ENCODE measurements at regions not wholly inside any gene's neighbourhood (a gene's known extent, or its start where the extent isn't known, plus 50 kb on each side); places are given as distances from the start of the nearest gene placed in this dataset.

DNA sequence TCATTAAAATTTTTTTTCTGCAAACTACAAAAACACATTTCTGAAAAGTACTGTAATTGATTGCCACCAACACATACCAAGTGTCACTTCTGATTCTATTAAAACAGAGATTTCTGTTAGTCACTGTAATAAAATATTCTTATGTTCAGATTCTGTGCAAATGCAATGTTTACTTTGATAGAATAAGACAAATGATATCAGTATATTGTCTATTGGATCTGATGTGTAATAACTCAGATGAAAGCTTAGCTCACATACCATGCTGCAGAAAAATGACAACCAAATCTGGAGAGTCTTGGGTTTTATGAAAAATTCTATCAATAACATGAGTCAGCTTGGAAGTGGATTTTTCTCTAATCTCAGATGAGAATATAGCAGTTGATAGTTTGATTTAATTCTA lies 963.8 kb upstream of the B3GALT2 start:
- CTCF ChIA-PET, result interaction anchor here (1.9 kb wide), 1 partner anchor 10 kb away, joined by 6 read pairs; no protein-coding TSS in a partner anchor
- peaks cover 5% of the 10 kb centered on the region for H3K4me1 Mint-ChIP-seq (ENCODE audit: insufficient read depth, unreplicated experiment)
- H3K27me3 Mint-ChIP-seq (ENCODE audit: insufficient read depth, unreplicated experiment), result no peaks in the 10 kb centered on the region
- no peaks in the 10 kb centered on the region for H3K9me3 Mint-ChIP-seq (ENCODE audit: unreplicated experiment)
- TF ChIP-seq, protein P1, sequence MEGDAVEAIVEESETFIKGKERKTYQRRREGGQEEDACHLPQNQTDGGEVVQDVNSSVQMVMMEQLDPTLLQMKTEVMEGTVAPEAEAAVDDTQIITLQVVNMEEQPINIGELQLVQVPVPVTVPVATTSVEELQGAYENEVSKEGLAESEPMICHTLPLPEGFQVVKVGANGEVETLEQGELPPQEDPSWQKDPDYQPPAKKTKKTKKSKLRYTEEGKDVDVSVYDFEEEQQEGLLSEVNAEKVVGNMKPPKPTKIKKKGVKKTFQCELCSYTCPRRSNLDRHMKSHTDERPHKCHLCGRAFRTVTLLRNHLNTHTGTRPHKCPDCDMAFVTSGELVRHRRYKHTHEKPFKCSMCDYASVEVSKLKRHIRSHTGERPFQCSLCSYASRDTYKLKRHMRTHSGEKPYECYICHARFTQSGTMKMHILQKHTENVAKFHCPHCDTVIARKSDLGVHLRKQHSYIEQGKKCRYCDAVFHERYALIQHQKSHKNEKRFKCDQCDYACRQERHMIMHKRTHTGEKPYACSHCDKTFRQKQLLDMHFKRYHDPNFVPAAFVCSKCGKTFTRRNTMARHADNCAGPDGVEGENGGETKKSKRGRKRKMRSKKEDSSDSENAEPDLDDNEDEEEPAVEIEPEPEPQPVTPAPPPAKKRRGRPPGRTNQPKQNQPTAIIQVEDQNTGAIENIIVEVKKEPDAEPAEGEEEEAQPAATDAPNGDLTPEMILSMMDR (IDR thresholded peaks at IDR 0.05; ENCODE audit: unreplicated experiment), result no peak
- H3K4me3 Mint-ChIP-seq (ENCODE audit: unreplicated experiment), result no peak overlapping the region
- intact Hi-C loops (cut with micrococcal nuclease), result no loop called here
- H3K27ac Mint-ChIP-seq (ENCODE audit: low read depth, unreplicated experiment), result no peak overlapping the region
- H3K36me3 Mint-ChIP-seq (ENCODE audit: insufficient read depth, unreplicated experiment), result no peaks in the 10 kb centered on the region
- no TSS peak for BruUV-seq (replicated peaks)
- DNase-seq (ENCODE audit: unreplicated experiment), result no peak
- POLR2A ChIA-PET, result no interaction called here

DNA sequence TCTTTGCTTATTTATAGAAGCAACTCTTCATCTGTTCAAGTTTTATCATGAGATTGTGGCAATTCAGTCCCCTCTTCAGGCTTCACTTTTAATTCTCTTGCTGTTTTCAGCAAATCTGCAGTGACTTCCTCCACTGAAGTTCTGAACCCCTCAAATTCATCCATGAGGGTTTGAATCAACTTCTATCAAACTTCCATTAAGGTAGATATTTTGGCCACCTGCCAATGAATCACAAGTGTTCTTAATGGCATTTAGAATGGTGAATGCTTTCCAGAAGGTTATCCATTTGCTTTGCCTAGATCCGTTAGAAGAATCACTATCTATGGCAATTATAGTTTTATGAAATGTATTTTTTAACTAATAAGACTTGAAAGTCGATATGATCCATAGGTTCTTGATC lies 946.7 kb upstream of the B3GALT2 start:
- no peak overlapping the region for H3K27ac Mint-ChIP-seq (ENCODE audit: low read depth, unreplicated experiment)
- H3K36me3 Mint-ChIP-seq (ENCODE audit: insufficient read depth, unreplicated experiment), result no peaks in the 10 kb centered on the region
- TF ChIP-seq, protein P1 (IDR thresholded peaks at IDR 0.05; ENCODE audit: unreplicated experiment), result no peak
- intact Hi-C loops (cut with micrococcal nuclease), result no loop called here
- H3K4me1 Mint-ChIP-seq (ENCODE audit: insufficient read depth, unreplicated experiment), result no peaks in the 10 kb centered on the region
- CTCF ChIA-PET, result interaction anchor here (0.6 to 0.8 kb wide), 2 partner anchors 161 to 430 kb away, joined by 3 to 5 read pairs; no protein-coding TSS in a partner anchor
- POLR2A ChIA-PET, result no interaction called here
- H3K4me3 Mint-ChIP-seq (ENCODE audit: unreplicated experiment), result no peak overlapping the region
- no peaks in the 10 kb centered on the region for H3K9me3 Mint-ChIP-seq (ENCODE audit: unreplicated experiment)
- H3K27me3 Mint-ChIP-seq (ENCODE audit: insufficient read depth, unreplicated experiment), result no peaks in the 10 kb centered on the region
- DNase-seq (ENCODE audit: unreplicated experiment), result peak; percentile 6
- no TSS peak for BruUV-seq (replicated peaks)

GRCh38 chr1:194118086-194118485 lies 931.7 kb upstream of the B3GALT2 start:
- H3K4me1 Mint-ChIP-seq (ENCODE audit: insufficient read depth, unreplicated experiment), result no peaks in the 10 kb centered on the region
- CTCF ChIA-PET, result interaction anchor here (0.6 kb wide), 1 partner anchor 238 kb away, joined by 3 read pairs; no protein-coding TSS in a partner anchor

DNA sequence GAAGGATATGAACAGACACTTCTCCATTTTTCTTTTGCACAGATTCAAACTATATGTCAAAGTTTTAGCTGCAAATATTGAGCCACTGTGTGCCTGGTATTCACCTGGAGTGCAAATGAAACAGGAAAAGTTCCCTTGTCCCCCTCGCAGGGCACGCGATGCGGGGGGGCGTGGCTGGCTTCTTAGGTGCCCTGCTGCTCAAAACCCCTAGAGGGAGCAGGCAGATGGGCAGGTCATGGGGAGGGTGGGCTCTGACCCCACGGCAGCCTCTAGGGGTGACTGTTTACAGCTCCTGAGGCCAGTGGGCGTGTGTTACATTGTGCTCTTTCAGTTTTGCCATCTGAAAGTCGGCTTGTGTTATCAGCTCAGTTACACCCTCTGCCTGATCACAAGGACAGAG lies 931.2 kb upstream of the B3GALT2 start:
- no peak overlapping the region for H3K4me3 Mint-ChIP-seq (ENCODE audit: unreplicated experiment)
- TF ChIP-seq, protein P1 (IDR thresholded peaks at IDR 0.05; ENCODE audit: unreplicated experiment), result peak; percentile 12
- H3K4me1 Mint-ChIP-seq (ENCODE audit: insufficient read depth, unreplicated experiment), result no peaks in the 10 kb centered on the region
- H3K9me3 Mint-ChIP-seq (ENCODE audit: unreplicated experiment), result no peaks in the 10 kb centered on the region
- no peak for DNase-seq (ENCODE audit: unreplicated experiment)
- no peaks in the 10 kb centered on the region for H3K36me3 Mint-ChIP-seq (ENCODE audit: insufficient read depth, unreplicated experiment)
- H3K27me3 Mint-ChIP-seq (ENCODE audit: insufficient read depth, unreplicated experiment), result no peaks in the 10 kb centered on the region
- intact Hi-C loops (cut with micrococcal nuclease), result no loop called here
- ChIA-PET CTCF (interaction anchor here (0.6 kb wide), 2 partner anchors 148 to 237 kb away, joined by 3 read pairs; no protein-coding TSS in a partner anchor), POLR2A (no interaction called here)
- no TSS peak for BruUV-seq (replicated peaks)
- no peak overlapping the region for H3K27ac Mint-ChIP-seq (ENCODE audit: low read depth, unreplicated experiment)

More at GRCh38 chr1:194118086-194118485, 931.7 kb upstream of the B3GALT2 start:
- POLR2A ChIA-PET, result interaction anchor here (1.3 kb wide), 1 partner anchor 14 kb away, joined by 4 read pairs; no protein-coding TSS in a partner anchor
- BruUV-seq (replicated peaks), result no TSS peak
- Mint-ChIP-seq H3K4me3 (ENCODE audit: unreplicated experiment) (no peak overlapping the region), H3K9me3 (ENCODE audit: unreplicated experiment) (peaks cover under 1% of the 10 kb centered on the region), H3K27me3 (ENCODE audit: insufficient read depth, unreplicated experiment) (no peaks in the 10 kb centered on the region), H3K27ac (ENCODE audit: low read depth, unreplicated experiment) (no peak overlapping the region), H3K36me3 (ENCODE audit: insufficient read depth, unreplicated experiment) (no peaks in the 10 kb centered on the region)
- TF ChIP-seq, protein P1 (IDR thresholded peaks at IDR 0.05; ENCODE audit: unreplicated experiment), result no peak
- intact Hi-C loops (cut with micrococcal nuclease), result no loop called here
- no peak for DNase-seq (ENCODE audit: unreplicated experiment)
